K562 (cell line): ENCODE measurements at regions not wholly inside any gene's neighbourhood (a gene's known extent, or its start where the extent isn't known, plus 50 kb on each side); places are given as distances from the start of the nearest gene placed in this dataset.

Experiments
- ATAC-seq: fragments of 200-7000 bp; cut with Tn5 transposase; 3 replicates; pipeline ENCODE4 v1.9.1; 2020; ENCODE audit warnings: moderate library complexity
- BruUV-seq: library from RNA; stranded (reverse); fragments of 400-500 nt; replicated peaks from 2 replicates; lab custom pipeline; 2021; lab: Mats Ljungman, UMichigan
- CTCF ChIA-PET: fragments of 300-600 bp; formaldehyde crosslinking; extraction: SDS; loops from one replicate; lab custom pipeline; 2021; ENCODE audit warnings: low intra/inter-chr PET ratio; lab: Yijun Ruan, JAX
- POLR2A ChIA-PET: fragments of 300-600, 350-650 bp; sonication (Branson Sonifier 250); formaldehyde crosslinking; extraction: SDS; loops from one replicate; lab custom pipeline; 2021; ENCODE audit warnings: antibody characterized with exemption, inconsistent platforms; lab: Yijun Ruan, JAX
- DNase-seq, 4 experiments: peaks; one replicate each; pipeline versions ENCODE4 v3.0.0 to v3.0.0-alpha.2; 2011 to 2018; ENCODE audit warnings: low spot score in 3 of 4, mixed read lengths in 3 of 4; ENCODE audit errors: extremely low read depth in 1 of 4
- FAIRE-seq: peaks from 2 replicates; lab custom pipeline; 2011; peaks lifted over from hg19 to GRCh38; lab: Jason Lieb, UNC
- H2AFZ ChIP-seq: 2 replicates; pipeline ENCODE4 v1.6.0; 2011; ENCODE audit warnings: low read depth, low read length, control low read depth, inconsistent platforms
- H3K27ac ChIP-seq: fragments of 200-600 bp; 3 replicates; pipeline ENCODE4 v1.8.0; 2011; ENCODE audit warnings: low read depth, mild to moderate bottlenecking, control low read depth, inconsistent platforms, low read length, moderate library complexity, mixed read lengths; ENCODE audit errors: extremely low read depth
- H3K27me3 ChIP-seq, 2 experiments: fragments of 300-600 bp in 1 of 2; 2 replicates in 1 of 2; 3 replicates in 1 of 2; pipeline versions ENCODE4 v1.6.0 to v1.8.0; 2011; ENCODE audit warnings: inconsistent platforms in 2 of 2, low read length in 2 of 2, mild to moderate bottlenecking in 1 of 2, mixed read lengths in 1 of 2, moderate library complexity in 1 of 2; ENCODE audit not compliant: control insufficient read depth in 2 of 2, insufficient read depth in 2 of 2
- H3K36me3 ChIP-seq: fragments of 300-600 bp; 3 replicates; pipeline ENCODE4 v1.8.0; 2011; ENCODE audit warnings: mild to moderate bottlenecking, low read length, inconsistent platforms; ENCODE audit not compliant: control insufficient read depth, insufficient read depth
- H3K4me1 ChIP-seq, 2 experiments: fragments of 200-600 bp in 1 of 2; replicated peaks in 1 of 2; 2 replicates in 1 of 2; 3 replicates in 1 of 2; pipeline versions ENCODE4 v1.5.1 to v1.8.0; 2011; ENCODE audit warnings: inconsistent platforms in 2 of 2, low read length in 2 of 2, mild to moderate bottlenecking in 1 of 2, mixed read lengths in 1 of 2, moderate library complexity in 1 of 2; ENCODE audit not compliant: control insufficient read depth in 2 of 2, insufficient read depth in 2 of 2
- H3K4me2 ChIP-seq: 2 replicates; pipeline ENCODE4 v1.6.1; 2011; ENCODE audit warnings: low read length, control low read depth, inconsistent platforms, mixed read lengths; ENCODE audit not compliant: insufficient read depth
- H3K4me3 ChIP-seq: fragments of 200-600 bp; sonication (generic), shearing (Covaris generic); 2 replicates; pipeline ENCODE4 v1.5.1; 2016; ENCODE audit warnings: control low read depth, inconsistent platforms
- H3K79me2 ChIP-seq: fragments of 200-600 bp; 3 replicates; pipeline ENCODE4 v1.8.0; 2011; ENCODE audit warnings: low read length, inconsistent platforms; ENCODE audit not compliant: control insufficient read depth, insufficient read depth
- H3K9ac ChIP-seq, 2 experiments: 2 replicates each; pipeline versions ENCODE4 v1.6.0 to v1.6.1; 2011; ENCODE audit warnings: low read depth in 2 of 2, low read length in 2 of 2, control low read depth in 1 of 2, inconsistent platforms in 1 of 2, mild to moderate bottlenecking in 1 of 2, mixed read lengths in 1 of 2; ENCODE audit not compliant: insufficient read depth in 1 of 2
- H3K9me1 ChIP-seq: one replicate; pipeline ENCODE4 v1.6.0; 2011; ENCODE audit warnings: inconsistent platforms, mild to moderate bottlenecking, low read length, moderate library complexity; ENCODE audit not compliant: control insufficient read depth, insufficient read depth
- H3K9me3 ChIP-seq: replicated peaks from 2 replicates; pipeline ENCODE4 v1.5.1; 2011; ENCODE audit warnings: low read depth, low read length, inconsistent platforms; ENCODE audit not compliant: control insufficient read depth, insufficient read depth
- H4K20me1 ChIP-seq: replicated peaks from 2 replicates; pipeline ENCODE4 v1.6.1; 2011; ENCODE audit warnings: low read length, inconsistent platforms, mixed read lengths; ENCODE audit not compliant: control insufficient read depth, insufficient read depth
- ARID2 ChIP-seq: fragments of 450-650 bp; IDR thresholded peaks from 2 replicates; pipeline ENCODE4 v1.6.1; 2017; ENCODE audit warnings: antibody characterized with exemption, mild to moderate bottlenecking
- BMI1 ChIP-seq: fragments of 150-350 bp; IDR thresholded peaks from 2 replicates; pipeline ENCODE4 v1.6.1; 2014; ENCODE audit warnings: low read length
- HMG20A ChIP-seq: fragments of 450-650 bp; formaldehyde crosslinking; conservative IDR thresholded peaks from 2 replicates; pipeline ENCODE4 v1.4.0; 2020; ENCODE audit warnings: mild to moderate bottlenecking, mixed read lengths
- KLF13 ChIP-seq: fragments of 450-650 bp; IDR thresholded peaks from 2 replicates; pipeline ENCODE4 v1.6.1; 2016; ENCODE audit warnings: missing genetic modification characterization, low read depth, mild to moderate bottlenecking, missing compliant biosample characterization, moderate library complexity, borderline replicate concordance
- KLF16 ChIP-seq: IDR thresholded peaks from 2 replicates; pipeline ENCODE4 v1.6.1; 2016; ENCODE audit warnings: antibody characterized with exemption
- LARP7 ChIP-seq: fragments of 450-650 bp; IDR thresholded peaks from 2 replicates; pipeline ENCODE4 v1.6.1; 2016
- SRF ChIP-seq, 2 experiments: fragments of 250-450, 450-650 bp in 1 of 2; sonication (Bioruptor Pico) in 1 of 2; sonication (generic) in 1 of 2; formaldehyde crosslinking; IDR thresholded peaks; 2 replicates each; pipeline versions ENCODE4 v1.5.0 to v1.5.1; 2020 to 2022; ENCODE audit warnings: mild to moderate bottlenecking in 1 of 2, missing genetic modification reagents in 1 of 2
- TFE3 ChIP-seq: fragments of 450-650 bp; formaldehyde crosslinking; IDR thresholded peaks from 2 replicates; pipeline ENCODE4 v1.4.0; 2020; ENCODE audit warnings: mild to moderate bottlenecking, mixed read lengths
- ZNF436 ChIP-seq: fragments of 250-450, 450-650 bp; sonication (Bioruptor Pico); formaldehyde crosslinking; IDR thresholded peaks from 2 replicates; pipeline ENCODE4 v1.7.0; 2020; ENCODE audit warnings: mild to moderate bottlenecking
- WGBS: fragments of 100-300 bp; shearing (Covaris generic); methylation state at CpG from one replicate; pipeline ENCODE4 v1.1.6; 2016; ENCODE audit warnings: low coverage, mixed read lengths; ENCODE audit not compliant: insufficient coverage; ENCODE audit errors: missing lambda C conversion rate; 5-methylcytosine and 5-hydroxymethylcytosine counted together
- in situ Hi-C: fragments of 300-500 bp; cut with MboI; formaldehyde crosslinking; loops from 4 replicates; pipeline ENCODE4 v1.15.0; 2018; ENCODE audit warnings: inconsistent platforms, mixed read lengths
- intact Hi-C: fragments of 100-400 bp; cut with micrococcal nuclease; formaldehyde crosslinking; loops from 2 replicates; pipeline ENCODE4 v1.14.2; 2022
- TF ChIP-seq, protein P1 (sequence below), 2 experiments: fragments of 450-650 bp in 1 of 2; sonication (generic) in 1 of 2; formaldehyde crosslinking in 1 of 2; IDR thresholded peaks; 2 replicates each; pipeline versions ENCODE4 v1.7.1 to v1.9.0; 2016 to 2022; ENCODE audit warnings: inconsistent platforms in 1 of 2, mild to moderate bottlenecking in 1 of 2, missing genetic modification reagents in 1 of 2

GRCh38 chr11:43172477-43172876 lies 139.3 kb upstream of the API5 start (continued):
- TF ChIP-seq ARID2 = no peak
- no peak for TF ChIP-seq KLF16

DNA sequence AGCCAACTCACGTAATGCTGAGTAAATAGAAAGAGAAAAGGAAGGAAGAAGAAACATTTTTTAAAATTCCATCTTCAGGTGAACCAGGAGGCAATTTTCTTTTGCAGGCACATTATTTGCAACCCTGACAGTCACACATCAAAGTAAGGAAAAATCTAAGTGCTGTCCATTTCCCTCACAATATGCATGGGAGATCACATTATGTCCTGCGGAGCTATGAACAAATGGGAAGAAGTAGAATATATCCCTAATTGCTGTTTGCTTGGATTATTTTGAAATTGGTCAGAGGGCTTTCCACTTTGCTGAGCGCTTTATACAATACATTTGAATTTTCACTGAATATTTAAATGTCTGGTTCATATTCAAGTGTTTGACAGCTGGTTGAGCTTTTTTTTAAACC lies 133.8 kb upstream of the API5 start:
- intact Hi-C loops = no loop called here
- Histone ChIP-seq H3K27me3 (no peaks in the 10 kb centered on the region), H4K20me1 (no peaks in the 10 kb centered on the region), H2AFZ (no peak overlapping the region), H3K4me3 (no peak overlapping the region), H3K36me3 (no peaks in the 10 kb centered on the region), H3K4me2 (no peak overlapping the region), H3K9ac (no peak overlapping the region), H3K9me1 (no peaks in the 10 kb centered on the region), H3K4me1 (no peaks in the 10 kb centered on the region), H3K79me2 (no peaks in the 10 kb centered on the region), H3K27ac (no peak overlapping the region), H3K9me3 (no peaks in the 10 kb centered on the region)
- TF ChIP-seq HMG20A (CRISPR knock-in tag) = no peak
- no peak for TF ChIP-seq SRF (CRISPR knock-in tag; IDR thresholded peaks at IDR 0.05)
- no peak for TF ChIP-seq TFE3
- no peak for TF ChIP-seq BMI1
- no peak for TF ChIP-seq ZNF436 (CRISPR knock-in tag)
- TF ChIP-seq, protein P1, sequence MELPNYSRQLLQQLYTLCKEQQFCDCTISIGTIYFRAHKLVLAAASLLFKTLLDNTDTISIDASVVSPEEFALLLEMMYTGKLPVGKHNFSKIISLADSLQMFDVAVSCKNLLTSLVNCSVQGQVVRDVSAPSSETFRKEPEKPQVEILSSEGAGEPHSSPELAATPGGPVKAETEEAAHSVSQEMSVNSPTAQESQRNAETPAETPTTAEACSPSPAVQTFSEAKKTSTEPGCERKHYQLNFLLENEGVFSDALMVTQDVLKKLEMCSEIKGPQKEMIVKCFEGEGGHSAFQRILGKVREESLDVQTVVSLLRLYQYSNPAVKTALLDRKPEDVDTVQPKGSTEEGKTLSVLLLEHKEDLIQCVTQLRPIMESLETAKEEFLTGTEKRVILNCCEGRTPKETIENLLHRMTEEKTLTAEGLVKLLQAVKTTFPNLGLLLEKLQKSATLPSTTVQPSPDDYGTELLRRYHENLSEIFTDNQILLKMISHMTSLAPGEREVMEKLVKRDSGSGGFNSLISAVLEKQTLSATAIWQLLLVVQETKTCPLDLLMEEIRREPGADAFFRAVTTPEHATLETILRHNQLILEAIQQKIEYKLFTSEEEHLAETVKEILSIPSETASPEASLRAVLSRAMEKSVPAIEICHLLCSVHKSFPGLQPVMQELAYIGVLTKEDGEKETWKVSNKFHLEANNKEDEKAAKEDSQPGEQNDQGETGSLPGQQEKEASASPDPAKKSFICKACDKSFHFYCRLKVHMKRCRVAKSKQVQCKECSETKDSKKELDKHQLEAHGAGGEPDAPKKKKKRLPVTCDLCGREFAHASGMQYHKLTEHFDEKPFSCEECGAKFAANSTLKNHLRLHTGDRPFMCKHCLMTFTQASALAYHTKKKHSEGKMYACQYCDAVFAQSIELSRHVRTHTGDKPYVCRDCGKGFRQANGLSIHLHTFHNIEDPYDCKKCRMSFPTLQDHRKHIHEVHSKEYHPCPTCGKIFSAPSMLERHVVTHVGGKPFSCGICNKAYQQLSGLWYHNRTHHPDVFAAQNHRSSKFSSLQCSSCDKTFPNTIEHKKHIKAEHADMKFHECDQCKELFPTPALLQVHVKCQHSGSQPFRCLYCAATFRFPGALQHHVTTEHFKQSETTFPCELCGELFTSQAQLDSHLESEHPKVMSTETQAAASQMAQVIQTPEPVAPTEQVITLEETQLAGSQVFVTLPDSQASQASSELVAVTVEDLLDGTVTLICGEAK (IDR thresholded peaks at IDR 0.05) = no peak
- TF ChIP-seq, protein P1 (CRISPR knock-in tag; IDR thresholded peaks at IDR 0.05) = no peak
- TF ChIP-seq KLF13 (tag) = no peak
- TF ChIP-seq LARP7 = no peak
- POLR2A ChIA-PET = no interaction called here
- no peak for ATAC-seq
- CTCF ChIA-PET = no interaction called here
- no peak for DNase-seq
- 2% methylated on average over 3 of the region's 3 CpGs for WGBS
- no peak for FAIRE-seq
- in situ Hi-C loops = no loop called here
- BruUV-seq = no TSS peak
